Pons (tissue), 1 donor: ENCODE measurements at regions not wholly inside any gene's neighbourhood (a gene's known extent, or its start where the extent isn't known, plus 50 kb on each side); places are given as distances from the start of the nearest gene placed in this dataset.

Experiments used
- DNase-seq: peaks from one replicate; pipeline ENCODE4 v3.0.0-alpha.2; 2016; ENCODE audit warnings: low spot score

GRCh38 chr15:69843276-69843899, 254.3 kb downstream of the TLE3 start:
- DNase-seq = no peak

GRCh38 chr15:69843900-69844304, 253.8 kb downstream of the TLE3 start:
- no peak for DNase-seq

GRCh38 chr15:69845159-69845558, 252.6 kb downstream of the TLE3 start:
- DNase-seq = no peak

DNA sequence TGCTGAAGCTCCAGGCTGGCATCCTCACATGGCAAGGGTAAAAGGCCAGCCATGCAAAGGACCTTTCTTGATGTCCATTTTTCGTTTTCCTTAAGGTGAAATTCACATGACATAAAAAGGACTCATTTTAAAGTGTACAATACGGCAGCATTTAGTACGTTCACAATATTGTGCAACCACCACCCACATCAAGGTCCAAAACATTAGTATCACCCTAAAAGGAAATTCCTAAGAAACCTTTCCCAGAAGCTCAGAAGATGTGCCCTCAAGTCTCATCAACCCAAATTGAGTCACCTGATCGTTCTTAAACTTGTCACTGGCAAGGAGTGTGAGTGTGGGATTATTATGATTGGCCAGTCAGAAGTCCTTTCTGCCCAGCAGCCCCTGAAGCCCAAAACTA, 250.1 kb downstream of the TLE3 start:
- no peak for DNase-seq

DNA sequence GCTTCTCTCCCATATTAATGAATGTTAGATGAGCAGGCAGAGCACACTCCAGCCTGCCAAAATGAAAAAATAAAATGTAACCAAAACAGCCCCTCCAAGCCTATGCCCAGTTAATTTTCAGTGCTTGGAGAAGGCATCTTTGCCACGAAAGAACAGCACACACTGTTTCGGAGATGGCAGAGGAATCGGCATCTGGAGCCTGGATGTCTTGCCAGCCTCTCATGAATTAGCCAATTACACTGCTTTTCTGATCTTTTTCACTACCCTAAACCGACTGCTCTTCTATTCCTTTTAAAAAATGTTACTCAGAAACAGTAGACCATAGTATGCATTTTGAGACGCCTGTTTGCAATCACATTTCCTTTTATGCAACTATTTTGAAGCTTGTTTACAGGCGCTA, 249.6 kb downstream of the TLE3 start:
- DNase-seq = peak; percentile 13

DNA sequence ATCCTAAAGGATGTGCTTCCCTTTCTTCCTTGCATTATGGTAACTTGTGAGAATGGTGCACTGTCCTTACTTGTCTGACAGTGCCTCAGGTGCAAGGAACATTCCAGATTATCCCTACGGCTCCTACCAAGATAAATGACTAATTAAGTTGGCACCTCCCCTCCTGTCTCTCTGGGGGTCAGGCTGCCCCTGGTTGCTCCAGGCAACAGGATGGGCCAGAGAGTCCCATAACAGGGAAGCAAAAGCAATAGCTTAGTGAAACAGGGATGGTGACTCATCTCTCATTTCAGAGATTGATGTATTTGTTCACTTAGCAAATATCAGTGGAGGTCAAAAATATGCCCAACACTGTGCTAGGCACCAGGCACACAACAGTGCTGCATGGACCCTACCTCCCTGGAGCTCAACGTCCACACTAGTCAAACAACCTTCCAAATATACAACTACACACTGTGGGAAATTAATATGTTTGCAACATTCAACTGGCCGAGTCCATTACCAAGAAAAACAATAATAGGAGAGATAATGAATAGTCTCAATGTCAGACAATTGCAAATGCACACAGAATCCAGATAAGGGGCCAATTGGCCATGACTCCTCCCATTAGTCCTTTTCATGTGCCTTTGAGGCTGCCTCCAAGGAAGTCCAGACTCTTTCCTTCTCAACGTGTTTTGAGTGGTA, 249.0 kb downstream of the TLE3 start:
- DNase-seq = no peak

DNA sequence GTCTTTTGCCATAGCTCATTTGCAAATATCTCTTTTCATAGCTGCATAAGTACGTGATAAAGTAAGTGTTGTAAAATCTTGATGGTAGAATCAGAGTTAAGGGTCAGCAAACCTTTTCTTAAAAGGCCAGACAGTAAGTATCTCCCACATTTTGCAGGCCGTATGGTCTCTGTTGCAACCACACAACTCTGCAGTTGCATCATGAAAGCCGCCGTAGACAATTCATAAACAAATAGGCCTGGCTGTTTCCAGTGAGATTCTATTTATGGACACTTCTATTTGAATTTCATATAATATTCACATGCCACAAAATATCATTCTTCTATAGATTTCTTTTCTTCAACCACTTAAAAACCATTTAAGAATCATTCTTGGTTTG, 248.5 kb downstream of the TLE3 start:
- no peak for DNase-seq

DNA sequence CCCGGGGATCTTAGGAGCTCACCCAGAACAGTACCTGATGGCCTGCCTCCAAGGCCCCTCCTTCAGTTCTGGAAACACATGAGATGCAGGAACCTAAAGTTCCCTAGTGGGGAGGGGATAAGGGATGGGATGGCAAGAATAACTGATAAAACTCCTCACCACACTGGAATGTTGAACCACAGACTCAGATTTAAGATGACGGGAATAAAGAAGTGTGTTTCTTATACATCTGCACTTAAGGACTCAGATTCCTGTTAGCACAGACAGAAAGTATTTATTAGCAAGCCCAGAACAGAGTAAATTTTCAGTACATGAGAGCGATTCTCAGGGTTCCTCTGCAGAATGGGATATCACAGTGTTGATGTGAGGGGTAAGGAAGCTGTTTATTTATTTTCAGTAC, 245.2 kb downstream of the TLE3 start:
- DNase-seq = no peak

- no peak for DNase-seq
Observed at GRCh38 chr15:69852916-69853315, 244.8 kb downstream of the TLE3 start.

DNA sequence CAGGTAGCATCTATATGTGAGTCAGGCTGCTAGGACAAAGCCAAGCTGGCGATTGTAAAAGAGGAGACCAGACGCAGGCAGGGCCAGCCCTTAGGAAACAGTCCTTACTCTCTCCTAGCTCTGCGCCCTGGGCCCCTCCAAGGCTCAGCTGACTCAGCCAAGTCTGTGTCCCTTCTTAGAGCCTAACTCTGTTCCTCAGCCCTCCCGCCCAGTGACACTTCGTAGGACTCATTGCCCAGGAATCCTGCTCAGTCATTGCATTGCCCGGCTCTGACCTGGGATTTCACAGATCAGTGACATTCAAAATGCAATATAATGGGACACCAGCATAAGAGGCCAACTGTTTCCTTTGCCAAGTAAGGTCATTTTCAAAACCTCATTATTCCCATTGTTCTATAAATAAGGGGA, 244.2 kb downstream of the TLE3 start:
- DNase-seq = peak; percentile 18

- DNase-seq = no peak
Observed at GRCh38 chr15:69854001-69854400, 243.7 kb downstream of the TLE3 start.

GRCh38 chr15:69854521-69855181, 243.1 kb downstream of the TLE3 start:
- DNase-seq = no peak

DNA sequence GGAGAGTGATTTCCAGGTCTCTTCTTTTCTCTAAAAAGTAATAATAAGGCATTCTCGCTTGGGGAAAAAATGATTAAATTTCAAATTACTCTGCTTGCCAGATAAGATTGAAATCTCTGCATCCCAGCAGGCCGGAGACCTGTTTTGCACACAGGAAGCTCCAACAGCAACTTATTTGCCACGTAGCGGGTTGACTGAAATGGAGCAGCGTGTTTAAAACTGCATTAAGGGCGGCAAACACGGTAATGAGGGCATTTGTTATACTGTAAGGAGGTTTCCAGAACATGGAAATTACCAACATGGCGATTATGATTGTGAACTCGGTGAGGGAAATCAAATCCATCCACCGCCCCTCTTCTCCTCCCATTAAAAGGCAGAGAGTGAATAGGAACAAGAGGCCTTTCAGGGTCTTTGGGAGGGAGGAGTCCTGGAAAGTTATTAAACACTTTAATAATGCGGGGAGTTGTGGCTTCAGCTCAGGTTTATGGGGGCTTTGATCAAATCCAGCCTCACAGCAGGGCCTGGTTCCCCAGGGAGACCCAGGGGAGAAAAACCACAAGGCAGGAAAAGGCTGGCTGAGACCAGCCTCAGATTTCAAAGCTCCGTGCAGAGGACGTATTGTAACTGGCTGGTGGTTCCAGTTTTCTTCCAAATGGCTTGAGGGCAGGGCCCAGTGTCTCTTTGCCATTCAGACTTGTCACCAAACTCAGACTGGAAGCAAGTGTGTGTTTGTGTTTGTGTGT, 242.3 kb downstream of the TLE3 start:
- no peak for DNase-seq

- no peak for DNase-seq
Observed at GRCh38 chr15:69857250-69857649, 240.5 kb downstream of the TLE3 start.

GRCh38 chr15:69857686-69858391, 239.9 kb downstream of the TLE3 start:
- DNase-seq = no peak

DNA sequence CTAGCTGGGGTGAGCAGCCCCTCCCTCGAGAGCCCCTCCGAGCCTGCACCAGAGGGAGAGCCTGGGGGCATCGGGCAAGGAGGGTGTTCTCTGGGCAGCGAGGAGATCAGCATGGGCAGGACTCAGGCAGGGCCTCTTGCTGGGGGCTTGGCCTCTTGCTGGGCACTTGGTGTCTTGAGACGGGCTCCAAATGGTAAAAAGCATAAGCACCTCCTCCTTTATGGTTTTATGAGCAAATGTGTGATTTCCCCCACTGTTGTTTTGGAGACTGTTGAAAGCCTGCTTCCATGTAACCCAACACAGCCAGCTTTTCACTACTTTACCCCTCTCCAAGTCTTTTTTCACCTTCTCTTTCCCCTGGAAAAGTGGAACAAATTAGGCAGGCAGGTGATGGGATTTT, 239.3 kb downstream of the TLE3 start:
- no peak for DNase-seq

- DNase-seq = no peak
Observed at GRCh38 chr15:69859866-69860265, 237.9 kb downstream of the TLE3 start.

DNA sequence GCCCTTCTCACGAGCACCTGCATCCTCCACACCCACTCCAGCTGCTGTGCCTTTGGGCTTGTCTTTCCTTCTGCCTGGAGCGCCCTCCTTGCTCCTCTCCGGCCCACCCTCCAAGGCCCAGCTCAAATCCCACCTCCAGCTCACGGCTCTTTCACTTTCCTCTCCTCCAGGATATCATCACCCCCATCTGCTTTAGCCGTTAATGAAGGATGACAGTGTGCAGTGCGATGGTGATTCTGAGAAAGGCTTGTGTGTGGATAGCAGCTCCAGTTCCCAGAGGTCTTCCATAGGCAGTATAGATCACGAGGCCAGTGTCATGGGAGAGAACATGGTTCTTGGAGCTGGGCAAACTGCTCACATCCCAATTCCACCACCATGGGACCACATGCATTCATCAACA, 237.4 kb downstream of the TLE3 start:
- DNase-seq = no peak

DNA sequence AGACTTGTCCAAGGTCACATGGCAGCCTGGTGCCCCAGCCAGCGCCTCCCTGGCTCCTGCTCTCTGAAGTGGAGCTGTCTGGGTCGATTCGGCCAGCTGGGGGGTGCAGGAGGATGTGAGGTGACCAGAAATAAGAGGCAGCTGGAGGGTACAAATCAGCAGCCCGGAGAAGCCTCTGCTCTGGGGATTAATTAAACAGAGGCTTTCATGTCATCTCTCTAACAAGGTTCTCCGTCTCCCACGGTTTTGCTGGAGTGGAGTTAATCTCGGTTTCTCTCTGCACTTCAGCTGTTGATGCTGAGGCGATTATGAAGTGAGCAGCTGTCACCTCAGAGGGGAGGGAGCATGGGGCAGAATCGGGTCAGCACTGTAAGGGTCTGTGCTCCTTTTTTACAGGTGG, 236.8 kb downstream of the TLE3 start:
- no peak for DNase-seq

DNA sequence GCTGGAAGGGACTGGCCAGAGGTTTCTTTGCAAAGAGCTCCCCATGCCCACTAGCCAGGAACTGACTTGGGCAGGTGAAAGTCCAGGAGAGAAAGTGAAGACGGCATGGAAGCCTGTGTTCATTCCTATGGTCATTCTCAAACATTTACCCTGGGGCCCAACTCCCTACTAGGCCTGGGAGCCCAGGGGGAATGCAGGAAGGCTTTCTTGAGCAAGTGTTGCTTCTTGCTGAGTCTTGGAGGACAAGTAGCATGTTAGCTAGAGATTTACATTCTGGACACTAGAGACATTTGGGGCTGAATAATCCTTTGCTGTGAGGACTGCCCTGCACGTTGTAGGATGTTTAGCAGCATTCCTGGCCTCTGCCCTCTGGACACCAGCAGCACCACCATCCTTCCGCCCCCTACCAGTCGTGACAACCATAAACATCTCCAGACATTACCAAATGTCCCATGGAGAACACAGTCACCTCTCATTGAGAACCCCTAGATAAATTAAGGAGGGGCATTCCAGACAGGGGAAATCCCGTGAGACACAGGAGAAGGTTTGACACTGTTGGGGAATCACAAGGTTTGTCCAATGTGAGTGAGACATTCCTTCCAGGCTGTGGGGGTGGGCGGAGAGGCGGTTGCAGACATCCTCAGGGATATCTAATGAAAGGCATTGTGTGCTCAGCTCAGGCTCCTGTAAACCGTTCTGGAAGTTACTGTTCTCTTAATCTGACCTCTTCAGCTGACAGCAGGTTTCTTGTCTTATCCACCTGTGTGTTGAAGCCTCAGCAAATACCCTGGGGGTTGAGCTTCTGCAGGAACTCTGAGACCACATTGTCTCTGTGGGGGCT, 236.2 kb downstream of the TLE3 start:
- no peak for DNase-seq

DNA sequence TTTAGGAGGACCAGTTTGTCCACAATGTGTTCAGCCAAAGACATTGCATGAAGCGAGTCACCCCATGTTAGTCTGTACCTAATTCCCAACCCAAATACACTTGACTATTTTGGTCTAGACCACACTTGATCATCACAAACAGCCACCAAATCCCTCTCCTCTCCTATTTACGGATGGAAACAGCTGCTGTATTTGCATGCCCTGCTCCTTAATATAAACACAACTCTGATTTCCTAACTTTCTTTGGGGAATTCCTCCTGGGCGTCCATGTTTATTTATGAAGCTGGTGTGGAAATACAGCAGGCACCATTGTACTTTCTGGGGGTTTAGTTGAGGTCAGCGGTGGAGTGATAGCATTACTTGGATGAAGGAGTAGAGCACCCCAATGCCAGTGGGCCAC, 235.2 kb downstream of the TLE3 start:
- no peak for DNase-seq
